C4-2B (cell line): ENCODE measurements at regions not wholly inside any gene's neighbourhood (a gene's known extent, or its start where the extent isn't known, plus 50 kb on each side); places are given as distances from the start of the nearest gene placed in this dataset.

Experiments
- CTCF ChIP-seq: fragments of 450-650 bp; conservative IDR thresholded peaks from 2 replicates; pipeline ENCODE4 v1.5.1; 2017; ENCODE audit warnings: mild to moderate bottlenecking
- ZFX ChIP-seq: fragments of 450-650 bp; IDR thresholded peaks from 2 replicates; pipeline ENCODE4 v1.6.1; 2017

- TF ChIP-seq CTCF (no peak), ZFX (no peak)
Observed at GRCh38 chr13:104823071-104823470, 1712.4 kb downstream of the EFNB2 start.
